ENCODE measurements at regions not wholly inside any gene's neighbourhood (a gene's known extent, or its start where the extent isn't known, plus 50 kb on each side); places are given as distances from the start of the nearest gene placed in this dataset.
A peak's percentile ranks its signal among the peaks of the same experiment; 100 is the strongest.
"Not testable (repeated sequence)": the region's sequence is repeated elsewhere in the genome, so short reads cannot be mapped to it uniquely, and the experiment has no call there.

DNA sequence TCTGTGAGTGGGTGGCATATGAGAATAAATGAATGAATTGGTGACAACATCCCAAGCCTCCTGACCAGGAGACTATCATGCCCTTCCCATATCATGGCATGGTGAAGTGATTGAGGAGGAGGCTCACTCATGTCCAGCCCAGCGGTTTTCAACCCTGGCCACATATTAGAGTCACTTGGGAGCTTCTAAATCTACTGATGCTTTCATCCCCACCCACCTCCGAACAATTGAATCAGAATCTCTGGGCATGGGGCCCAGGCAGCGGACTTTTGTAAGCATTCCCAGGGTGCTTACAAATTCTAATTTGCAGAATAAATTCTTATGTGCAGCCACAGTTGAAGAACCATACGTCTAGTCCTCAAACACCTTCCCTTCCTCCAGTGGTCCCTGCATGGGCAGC is 81.7 kb upstream of the SEC11C start:
- peak; percentile 12 to 17 for DNase-seq (ENCODE audit: low read depth in 2 of 2)

DNA sequence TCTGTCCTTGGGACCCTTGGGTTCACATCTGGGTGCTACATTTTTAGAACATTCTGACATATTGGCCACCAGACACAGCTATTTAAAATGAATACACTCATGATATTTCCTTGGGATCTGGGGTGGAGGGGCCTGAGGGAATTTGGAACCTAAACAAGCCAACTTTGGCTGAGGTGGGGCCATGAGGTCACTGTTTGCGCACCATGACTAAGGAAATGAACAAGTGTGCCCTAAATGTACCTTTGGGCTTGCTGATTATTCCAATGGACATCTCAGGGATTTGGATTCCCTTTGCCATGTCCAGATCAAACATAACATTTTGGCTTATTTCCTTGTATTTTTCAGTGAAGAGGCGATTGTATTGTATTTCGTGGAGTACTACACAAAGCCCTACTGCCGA is 80.5 kb upstream of the SEC11C start:
- no peak for DNase-seq (ENCODE audit: low read depth in 2 of 2)

DNA sequence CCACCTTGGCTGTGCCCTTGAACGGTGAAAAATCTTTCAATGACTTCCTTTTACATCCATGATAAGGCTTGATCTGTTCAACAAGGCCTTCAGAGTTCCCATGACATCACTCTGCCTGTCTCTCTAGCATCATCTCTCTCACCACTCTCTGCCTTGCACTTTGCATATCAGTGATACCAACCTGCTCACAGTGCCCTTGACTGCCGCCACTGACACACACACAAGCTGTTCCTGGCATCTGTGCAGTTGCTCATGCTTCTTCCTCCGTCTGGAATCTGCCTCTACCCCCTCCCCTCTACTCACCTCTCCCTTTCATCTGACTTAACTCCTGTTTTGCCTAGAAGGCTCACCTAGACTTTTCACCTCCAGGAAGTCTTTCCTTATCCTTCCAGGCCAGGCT is 79.1 kb upstream of the SEC11C start:
- no peak for DNase-seq (ENCODE audit: low read depth in 2 of 2)

DNA sequence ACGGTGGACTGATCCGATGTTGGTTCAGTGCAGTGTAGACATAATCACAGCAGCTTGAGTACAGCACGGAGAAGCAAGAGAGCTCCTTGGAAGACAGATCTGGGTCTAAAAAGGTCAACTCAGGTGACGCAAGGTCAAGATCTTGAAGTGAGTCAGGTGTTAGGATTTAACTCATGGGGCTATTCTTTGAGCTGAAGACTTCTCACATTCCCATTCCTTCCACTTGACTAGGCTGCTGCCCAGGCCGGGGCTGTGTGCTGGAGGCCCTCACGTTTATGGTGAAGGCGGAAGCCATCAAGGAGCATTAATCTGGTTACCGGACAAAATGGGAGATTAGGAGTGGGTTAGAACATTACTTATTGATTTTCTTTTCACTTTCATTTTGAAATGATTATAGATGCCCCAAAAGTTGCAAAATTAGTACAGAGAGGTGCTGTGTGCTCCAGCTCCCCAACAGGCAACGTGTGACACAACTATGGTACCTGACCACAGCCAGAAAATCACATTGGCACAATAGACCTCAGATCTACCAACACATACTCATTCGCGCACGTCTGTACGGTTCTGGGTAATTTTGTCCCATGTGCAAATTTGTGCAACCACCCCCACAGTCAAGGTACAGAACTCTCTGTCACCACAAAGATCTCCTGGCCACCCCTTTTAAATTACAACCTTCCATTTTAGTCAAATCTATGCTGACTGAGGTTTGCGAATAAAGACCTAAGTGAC is 77.6 kb upstream of the SEC11C start:
- DNase-seq (ENCODE audit: low read depth in 2 of 2) = no peak

DNA sequence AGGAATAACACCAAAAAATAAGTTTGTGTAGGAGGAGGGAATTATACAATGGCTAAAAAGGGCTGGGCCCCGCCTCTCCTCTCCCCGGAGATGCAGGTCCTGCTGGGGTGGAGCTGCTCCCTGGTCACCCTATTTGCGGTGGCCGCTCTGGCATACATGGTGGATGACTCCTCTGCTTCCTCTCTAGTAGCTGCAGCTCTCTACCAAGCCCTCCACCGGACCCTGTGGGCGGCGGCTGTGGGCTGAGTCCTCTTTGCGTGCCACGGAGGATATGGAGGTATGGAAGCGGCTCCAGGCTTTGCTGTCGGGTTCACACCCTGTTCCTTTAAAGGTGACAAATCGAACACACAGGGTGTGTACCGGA is 77.1 kb upstream of the SEC11C start:
- DNase-seq (ENCODE audit: low read depth in 2 of 2) = no peak

DNA sequence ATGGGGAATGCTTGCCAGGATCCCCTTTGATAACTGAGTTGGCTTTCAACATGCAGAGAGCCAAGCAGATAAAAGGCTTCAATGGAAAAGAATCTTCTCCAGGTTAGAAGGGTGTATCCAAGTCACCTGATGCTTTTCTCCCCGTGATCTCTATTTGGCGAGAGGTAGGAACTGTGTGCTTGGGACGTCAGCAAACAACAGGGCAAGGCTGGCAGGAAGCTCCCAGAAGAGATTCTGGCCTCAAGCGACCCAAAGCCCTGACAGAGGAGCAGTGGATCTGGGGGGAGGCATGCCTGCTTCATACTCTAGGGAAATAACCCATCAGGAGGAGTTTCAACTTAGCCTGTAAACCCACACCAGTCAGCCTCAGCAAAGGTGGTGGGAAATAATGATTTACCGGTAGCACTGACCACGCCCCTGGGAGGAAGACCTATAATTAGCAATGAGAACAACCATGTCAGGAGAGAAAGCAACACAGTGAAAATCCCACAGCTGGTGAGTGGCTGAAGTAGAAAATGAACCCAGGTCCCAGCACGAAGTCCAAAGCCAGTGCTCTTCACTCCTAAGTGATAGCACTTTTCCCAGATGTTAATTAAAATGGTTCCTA is 76.3 kb upstream of the SEC11C start:
- no peak for DNase-seq (ENCODE audit: low read depth in 2 of 2)

DNA sequence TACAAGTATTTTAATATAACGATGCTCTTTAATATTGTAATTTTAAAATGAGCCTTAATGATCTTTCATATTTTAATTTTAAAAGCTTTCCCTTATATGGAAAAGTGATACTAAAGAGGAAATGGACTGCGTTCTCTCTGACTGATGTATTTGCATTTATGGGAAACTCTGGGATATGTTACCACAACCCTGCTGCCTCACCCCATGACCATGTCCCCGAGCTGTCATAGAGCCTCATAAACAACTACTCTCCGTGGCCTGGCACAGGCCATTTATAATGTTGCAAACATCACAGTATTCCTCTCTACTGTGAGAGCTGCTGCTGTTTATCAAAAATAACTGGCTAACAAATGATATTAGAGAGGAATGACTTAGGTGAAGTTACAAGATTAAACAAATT is 75.8 kb upstream of the SEC11C start:
- DNase-seq (ENCODE audit: low read depth in 2 of 2) = no peak

DNA sequence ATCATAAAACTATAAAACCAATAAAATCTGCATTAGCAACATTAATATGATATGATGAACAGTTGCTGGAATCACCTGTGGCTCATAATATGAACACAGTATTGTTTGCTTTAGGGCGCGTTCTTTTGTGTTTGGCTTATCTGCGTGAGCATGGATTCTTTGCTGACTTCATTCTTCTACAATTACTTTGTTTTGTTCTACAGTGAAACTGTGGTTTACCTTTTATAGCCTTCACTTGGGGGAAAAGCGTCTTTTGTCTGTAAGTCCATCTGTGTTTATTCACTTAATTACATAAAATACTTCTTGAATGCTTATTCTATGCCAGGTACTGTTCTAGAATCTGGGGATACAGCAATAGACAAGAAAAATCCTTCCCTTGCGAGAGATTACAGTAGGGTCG is 74.0 kb upstream of the SEC11C start:
- no peak for DNase-seq (ENCODE audit: low read depth in 2 of 2)

DNA sequence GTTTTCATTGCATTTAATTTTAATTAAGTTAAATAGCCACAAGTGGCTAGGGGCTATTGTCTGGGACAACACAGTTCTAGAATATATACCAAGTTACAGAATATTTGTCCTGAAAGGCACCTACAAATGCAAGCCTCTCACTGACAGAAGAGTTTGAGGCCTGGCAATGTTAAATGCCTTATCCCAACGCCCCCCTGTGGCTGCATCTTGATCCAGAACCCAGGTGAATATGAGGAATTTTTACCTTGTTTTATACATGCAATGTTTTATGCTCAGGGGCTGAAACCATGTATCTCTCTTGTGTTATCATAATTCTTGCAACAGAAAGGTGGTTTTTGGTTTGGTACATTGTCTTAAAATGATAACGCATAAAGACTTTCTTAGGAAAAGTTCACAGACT is 71.8 kb upstream of the SEC11C start:
- DNase-seq (ENCODE audit: low read depth in 2 of 2) = no peak

DNA sequence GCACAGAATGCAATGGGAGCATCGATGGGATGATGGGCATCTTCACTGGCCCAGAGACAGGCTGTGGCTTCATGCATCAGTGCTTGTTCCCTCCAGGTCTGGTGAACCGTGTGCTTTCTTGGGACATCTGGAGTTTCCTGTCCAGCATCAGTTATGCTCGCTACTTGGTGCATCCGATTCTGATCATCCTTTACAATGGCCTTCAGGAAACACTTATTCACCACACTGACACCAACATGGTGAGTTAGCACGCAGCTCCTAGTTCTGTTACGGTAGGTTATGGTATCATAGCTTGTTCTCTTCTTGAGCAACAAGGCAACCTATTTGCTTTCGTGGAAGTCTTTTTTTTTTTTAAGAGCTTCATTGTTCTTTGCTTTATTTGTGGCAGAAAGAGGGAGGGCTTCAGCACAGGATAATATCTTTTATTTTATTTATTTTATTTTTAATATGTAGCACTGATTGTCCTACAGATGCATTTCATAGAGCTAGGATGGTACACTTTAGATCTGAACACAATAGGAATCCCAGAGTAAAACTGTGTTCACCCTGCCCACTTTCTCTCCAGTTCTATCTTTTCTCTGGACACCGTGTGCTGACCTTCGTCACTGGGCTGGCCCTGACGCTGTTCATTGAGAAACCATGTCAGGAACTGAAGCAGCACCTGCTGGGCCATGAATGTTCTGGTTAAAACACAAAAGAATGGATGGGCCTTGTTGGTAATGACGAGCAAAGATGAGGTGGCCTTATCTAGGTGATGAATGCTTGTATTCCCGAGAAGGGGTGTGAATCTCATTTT is 71.2 kb upstream of the SEC11C start:
- DNase-seq (ENCODE audit: low read depth in 2 of 2) = no peak

DNA sequence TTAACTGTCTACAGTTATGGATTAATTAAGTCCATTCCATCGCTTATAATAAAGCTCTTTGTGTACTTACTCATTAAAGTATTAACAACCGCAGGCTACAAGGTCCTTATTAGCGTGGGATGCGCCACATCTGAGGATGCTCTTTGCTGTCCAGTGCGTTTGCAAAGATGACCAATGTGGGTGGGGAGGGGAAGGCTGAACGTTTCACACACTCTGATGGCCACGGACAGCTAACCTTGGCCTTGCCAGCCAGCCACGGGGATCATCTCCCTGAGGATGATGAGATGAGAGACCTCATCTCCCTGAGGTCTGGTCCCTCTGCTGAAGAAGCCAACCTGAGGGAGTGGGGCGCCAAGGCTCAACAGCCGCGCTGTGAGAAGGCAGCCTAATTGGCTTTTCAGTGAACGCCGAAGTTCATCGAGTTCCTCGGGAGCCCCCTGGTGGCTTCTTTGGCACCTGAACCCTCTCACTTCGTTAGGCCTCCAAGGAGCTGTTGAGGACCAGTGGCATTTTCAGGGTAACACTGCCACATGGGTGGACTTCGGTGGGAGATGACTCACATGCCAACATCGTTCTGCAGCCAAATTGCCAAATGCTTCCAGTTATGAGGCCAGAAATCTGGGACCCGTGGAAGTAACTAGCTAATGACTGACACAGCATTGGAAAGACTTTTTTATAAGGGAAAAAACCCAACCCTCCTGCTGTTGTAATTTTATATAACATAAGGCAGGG is 69.3 kb upstream of the SEC11C start:
- peak; percentile 46 to 55 for DNase-seq (ENCODE audit: low read depth in 2 of 2)

DNA sequence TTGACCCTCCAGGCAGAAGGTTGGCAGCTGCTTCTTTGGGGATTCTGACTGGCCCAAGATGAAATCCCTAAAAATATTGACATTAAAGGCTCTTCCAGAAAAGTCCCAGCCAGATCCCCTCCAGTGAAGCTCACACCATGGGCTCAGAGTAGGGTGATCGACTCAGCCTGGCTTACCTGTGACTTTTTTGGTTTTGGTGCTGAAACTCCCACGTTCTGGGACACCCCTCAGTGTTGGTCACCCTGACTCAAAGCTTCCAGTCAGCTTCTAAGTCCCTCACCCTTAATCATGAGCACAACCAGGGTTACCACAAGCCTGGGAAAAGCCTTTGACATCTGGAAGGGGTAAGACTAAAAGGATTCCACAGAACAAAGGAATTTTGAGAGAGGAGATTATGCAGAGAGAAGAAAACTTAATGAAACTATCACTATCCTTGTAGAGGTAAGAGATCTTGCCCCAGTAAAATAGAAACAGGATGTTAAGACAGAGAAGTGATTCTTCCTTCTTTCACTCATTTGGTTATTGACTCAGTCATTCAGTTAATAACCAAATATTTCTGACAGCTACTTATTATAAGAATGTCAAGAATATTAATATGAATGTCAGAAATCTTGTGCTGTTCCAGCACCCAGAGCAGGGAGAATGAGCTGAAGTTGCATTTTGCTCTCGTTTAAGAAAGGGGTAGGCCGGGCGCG is 66.8 kb upstream of the SEC11C start:
- no peak for DNase-seq (ENCODE audit: low read depth in 2 of 2)

DNA sequence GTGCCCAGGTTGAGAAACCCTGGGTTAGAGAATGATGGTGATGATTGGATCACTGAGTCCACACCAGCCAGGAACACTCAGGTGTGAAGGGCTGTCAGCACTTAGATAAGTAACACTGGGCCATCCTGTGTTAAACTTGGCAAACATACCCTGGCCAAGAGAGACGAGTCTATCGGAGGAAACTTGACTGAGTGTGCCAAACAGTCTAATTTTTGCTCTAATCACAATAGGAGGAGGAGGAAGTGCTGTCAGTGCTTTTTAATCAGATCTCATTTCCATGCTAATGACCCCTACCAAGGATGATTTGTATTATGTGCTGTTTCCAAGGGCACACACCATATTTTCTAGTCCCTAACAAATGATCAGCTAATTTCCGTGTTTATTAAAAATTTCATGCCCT is 63.8 kb upstream of the SEC11C start:
- no peak for DNase-seq (ENCODE audit: low read depth in 2 of 2)

DNA sequence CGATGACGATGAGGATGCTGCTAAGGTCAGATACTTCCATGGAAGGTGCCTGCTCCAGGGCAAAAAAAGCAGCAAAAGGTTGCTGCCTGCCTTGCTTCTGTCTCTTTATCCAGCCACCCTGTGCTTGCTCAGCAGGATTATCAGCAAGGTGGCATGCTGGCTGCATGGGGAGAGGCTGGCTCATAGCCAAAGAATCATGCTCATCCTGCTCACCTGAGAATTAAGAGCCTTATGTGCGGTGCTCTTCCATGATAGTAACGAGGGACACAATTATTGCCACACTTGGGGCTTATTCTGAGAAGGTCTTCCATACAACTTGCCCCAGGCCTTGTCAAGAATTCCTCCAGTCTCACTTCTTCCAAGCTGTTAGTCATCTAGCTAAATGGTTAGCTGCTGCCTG is 60.4 kb upstream of the SEC11C start:
- no peak for DNase-seq (ENCODE audit: low read depth in 2 of 2)

DNA sequence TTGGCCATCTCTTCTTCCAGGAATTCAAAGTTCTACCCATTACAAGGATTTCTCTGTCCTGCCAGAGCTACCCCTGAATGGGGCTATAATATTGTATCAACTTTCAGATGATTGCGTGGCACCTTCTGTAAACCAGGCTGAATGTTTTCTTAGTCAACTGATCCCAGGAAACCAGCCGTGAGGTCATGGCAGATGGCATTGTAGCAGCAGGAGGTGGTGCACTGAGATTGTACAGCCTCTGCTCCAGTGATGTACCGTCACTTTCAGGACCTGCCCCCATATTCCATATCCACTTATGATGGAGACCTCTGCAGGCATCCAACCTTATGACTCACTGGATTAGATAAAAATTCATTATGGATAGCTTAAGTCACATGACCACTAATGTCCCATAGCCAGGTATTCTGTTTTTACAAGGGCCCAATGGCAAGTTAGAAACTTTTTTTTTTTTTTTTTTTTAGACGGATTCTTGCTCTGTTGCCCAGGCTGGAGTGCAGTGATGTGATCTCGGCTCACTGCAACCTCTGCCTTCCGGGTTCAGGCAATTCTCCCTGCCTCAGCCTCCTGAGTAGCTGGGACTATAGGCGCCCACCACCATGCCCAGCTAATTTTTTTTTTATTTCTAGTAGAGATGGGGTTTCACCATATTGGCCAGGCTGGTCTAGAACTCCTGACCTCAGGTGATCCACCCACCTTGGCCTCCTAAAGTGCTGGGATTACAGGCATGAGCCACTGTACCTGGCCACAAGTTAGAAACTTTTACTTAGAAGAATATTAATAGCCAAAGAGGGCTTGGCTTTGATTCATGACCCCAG is 59.8 kb upstream of the SEC11C start:
- DNase-seq (ENCODE audit: low read depth in 2 of 2) = not testable (repeated sequence)

DNA sequence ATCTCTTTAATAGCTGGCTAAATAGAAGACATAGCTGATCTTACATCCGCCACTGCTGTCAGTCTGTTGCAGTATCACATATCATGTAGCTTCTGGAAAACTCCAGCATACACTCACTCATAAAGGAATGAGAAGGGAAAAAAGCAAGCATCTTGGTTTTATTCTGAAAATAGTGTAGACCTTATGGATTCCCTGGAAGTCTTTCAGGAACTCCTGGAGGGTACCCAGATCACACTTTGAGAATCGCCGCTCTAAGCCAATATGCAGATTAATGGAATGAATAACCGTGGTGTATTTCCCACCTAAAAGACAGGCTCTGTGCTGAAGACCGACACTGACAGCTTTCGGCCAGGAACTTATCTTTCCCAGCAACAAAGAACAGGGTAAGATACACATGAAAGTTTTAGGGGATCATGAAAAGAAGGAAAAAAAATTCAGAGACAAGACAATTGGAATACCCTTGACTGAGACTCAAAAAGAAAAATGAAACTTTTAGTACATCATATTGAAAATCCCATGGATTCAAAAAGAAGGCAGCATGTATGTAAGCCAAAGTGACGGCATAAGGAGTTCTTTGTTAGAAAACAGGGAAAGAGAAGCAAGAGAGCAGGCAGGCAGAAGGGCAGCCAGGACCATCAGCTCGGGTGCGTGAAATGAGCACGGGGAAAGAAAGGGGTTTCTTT is 56.4 kb upstream of the SEC11C start:
- no peak for DNase-seq (ENCODE audit: low read depth in 2 of 2)

DNA sequence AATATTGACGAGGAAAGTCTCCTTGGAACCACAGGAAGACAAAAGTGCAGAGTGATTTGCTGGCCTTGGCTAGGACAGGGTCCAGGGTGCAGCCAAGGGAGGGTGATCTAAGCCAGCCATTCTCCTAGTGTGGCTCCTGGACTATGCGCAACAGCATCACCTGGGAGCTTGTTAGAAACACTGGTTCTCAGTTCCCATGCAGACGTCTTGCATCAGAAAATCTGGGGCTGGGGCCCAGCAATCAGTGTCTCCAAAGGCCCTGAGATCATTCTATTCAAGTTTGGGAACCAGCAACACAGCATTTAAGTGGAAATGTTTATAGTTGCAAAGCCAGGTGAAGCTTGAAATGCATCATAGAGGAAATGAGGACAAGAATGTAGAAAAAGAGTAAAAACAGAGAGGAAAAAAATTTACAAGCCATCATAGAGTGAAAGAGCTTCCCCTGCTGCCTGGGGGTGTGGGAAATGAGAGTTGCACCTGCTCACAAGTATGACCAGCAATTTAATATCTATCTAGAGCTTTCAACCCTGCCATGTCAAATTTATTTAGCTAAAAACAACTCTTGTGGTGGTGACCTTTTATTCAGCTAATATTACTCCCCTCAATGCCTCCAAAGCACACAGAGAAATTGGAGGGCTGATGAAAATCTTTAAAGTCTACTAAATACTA is 54.4 kb upstream of the SEC11C start:
- no peak for DNase-seq (ENCODE audit: low read depth in 2 of 2)

DNA sequence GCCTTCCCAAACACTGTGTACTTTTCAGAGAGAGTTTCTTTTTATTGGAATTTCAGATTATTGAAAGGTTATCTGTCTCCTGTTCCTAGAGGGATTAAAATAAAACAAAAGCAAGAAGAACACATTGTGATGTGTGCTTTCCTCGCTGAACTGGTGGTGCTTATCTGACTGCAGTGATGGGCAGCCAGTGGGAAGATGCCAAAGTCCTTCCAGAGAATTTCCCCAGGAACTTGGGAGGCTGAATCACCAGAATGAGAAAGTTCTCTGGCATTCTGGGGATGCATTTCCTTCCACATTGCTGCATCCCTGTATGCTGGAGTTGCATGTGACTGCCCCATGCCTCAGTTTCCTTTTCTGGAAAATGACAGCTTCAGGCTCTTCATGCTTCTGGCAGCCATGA is 53.9 kb upstream of the SEC11C start:
- DNase-seq (ENCODE audit: low read depth in 2 of 2) = peak; percentile 15 to 26

DNA sequence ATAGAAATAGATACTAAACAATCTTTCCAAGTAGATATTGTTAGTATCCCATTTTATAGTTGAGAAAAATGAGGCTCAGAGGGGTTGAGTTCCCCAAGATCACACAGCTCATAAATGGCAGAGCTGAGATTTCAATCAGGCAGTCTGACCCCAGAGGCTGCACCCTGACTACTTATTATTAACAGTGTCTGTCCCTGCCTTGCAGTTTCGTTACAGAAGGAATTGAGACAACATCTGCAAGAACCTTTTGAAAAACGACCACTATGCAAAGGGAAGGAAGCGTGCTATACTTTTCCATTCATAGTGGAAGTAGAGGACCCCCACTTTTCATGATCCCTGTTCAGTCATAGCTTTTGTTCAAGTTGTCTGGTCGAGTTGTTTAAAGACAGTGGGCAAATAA is 53.2 kb upstream of the SEC11C start:
- DNase-seq (ENCODE audit: low read depth in 2 of 2) = no peak

DNA sequence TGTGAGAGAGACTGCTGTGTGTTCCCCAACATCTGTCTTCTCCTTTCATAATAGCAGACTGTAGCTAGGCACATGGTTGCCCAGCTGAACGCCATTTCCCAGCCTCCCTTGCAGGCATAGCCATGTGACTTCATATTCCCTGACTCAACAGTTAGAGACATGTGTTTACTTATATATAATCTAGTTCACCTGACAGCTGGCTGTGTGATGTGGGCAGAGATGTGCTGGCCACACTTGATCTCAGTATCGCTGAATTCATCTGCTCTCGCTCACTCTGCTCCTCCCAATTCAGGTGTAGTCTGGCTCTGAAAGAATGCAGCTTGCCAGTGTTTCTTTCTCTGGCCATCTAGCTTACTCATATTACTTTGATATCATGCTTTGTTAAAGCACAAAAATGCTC is 52.3 kb upstream of the SEC11C start:
- no peak for DNase-seq (ENCODE audit: low read depth in 2 of 2)

Data from fibroblast of skin of left quadriceps (primary cell).